ENCODE measurements at regions not wholly inside any gene's neighbourhood (a gene's known extent, or its start where the extent isn't known, plus 50 kb on each side); places are given as distances from the start of the nearest gene placed in this dataset.
"Not testable (repeated sequence)": the region's sequence is repeated elsewhere in the genome, so short reads cannot be mapped to it uniquely, and the experiment has no call there.

DNA sequence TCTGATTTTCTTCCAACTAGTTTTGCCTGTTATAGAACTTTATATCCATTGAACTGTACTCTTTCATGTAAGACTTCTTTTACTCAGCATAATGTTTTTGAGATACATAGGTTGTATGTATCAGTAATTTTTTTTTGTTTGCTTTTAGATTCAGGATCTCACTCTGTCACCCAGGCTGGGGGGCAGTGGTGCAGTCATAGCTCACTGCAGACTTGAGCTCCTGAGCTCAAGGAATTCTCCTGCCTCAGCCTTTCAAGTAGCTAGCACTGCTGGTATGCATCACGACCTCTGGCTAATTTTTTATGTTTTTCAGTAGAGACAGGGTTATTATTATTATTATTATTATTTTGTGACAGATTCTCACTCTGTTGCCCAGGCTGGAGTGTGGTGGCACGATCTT is 65.0 kb upstream of the DDHD1 start:
- TF ChIP-seq, protein P1, sequence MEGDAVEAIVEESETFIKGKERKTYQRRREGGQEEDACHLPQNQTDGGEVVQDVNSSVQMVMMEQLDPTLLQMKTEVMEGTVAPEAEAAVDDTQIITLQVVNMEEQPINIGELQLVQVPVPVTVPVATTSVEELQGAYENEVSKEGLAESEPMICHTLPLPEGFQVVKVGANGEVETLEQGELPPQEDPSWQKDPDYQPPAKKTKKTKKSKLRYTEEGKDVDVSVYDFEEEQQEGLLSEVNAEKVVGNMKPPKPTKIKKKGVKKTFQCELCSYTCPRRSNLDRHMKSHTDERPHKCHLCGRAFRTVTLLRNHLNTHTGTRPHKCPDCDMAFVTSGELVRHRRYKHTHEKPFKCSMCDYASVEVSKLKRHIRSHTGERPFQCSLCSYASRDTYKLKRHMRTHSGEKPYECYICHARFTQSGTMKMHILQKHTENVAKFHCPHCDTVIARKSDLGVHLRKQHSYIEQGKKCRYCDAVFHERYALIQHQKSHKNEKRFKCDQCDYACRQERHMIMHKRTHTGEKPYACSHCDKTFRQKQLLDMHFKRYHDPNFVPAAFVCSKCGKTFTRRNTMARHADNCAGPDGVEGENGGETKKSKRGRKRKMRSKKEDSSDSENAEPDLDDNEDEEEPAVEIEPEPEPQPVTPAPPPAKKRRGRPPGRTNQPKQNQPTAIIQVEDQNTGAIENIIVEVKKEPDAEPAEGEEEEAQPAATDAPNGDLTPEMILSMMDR (IDR thresholded peaks at IDR 0.05), result no peak
- TF ChIP-seq EP300 (IDR thresholded peaks at IDR 0.05) (no peak), POLR2A (IDR thresholded peaks at IDR 0.05) (no peak)
- peaks cover 2% of the 10 kb centered on the region for H3K4me1 ChIP-seq (ENCODE audit: insufficient read depth)
- 71 to 80% (median 72%) methylated on average over 2 of the region's 2 CpGs for WGBS, 3 donors
- no peaks in the 10 kb centered on the region for H3K9me3 ChIP-seq
- H3K27ac ChIP-seq, result no peak overlapping the region
- intact Hi-C loops (cut with DNase I), result no loop called here
- no peak for DNase-seq
- no peaks in the 10 kb centered on the region for H3K27me3 ChIP-seq
- no peaks in the 10 kb centered on the region for H3K36me3 ChIP-seq
- H3K4me3 ChIP-seq, result peak overlapping the region; percentile 45

DNA sequence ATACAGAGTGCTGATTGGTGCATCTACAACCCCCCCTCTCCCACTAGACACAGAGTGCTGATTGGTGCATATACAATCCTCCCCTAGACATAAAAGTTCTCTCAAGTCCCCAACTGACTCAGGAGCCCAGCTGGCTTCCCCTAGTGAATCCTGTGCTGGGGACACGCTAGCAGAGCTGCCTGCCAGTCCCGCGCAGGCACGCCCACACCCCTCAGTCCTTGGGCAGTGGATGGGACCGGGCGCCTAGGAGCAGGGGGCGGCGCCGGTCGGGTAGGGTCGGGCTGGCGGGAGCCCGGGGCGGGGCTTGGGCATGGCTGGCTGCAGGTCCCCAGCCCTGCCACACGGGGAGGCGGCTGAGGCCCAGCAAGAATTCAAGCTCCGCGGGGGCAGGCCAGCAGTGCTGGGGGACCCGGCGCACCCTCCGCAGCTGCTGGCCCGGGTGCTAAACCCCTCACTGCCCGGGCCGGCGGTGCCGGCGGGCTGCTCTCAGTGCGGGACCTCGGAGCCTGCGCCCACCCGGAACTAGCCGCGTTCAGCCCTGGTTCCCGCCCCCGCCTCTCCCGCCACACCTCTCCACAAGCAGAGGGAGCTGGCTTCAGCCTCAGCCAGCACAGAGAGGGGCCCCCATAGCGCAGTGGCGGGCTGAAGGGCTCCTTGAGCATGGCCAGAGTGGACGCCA is 64.3 kb upstream of the DDHD1 start:
- DNase-seq, result peak; percentile 34 to 77 (median 47)
- H3K4me3 ChIP-seq, result peak overlapping the region; percentile 45
- H3K4me1 ChIP-seq (ENCODE audit: insufficient read depth), result peaks cover 2% of the 10 kb centered on the region
- peak overlapping the region in 1 of 2 donors; percentile 58 for H3K27ac ChIP-seq
- 1 to 3% (median 1%) methylated on average over 8 to 39 of the region's 39 CpGs for WGBS, 3 donors
- no peaks in the 10 kb centered on the region for H3K36me3 ChIP-seq
- H3K9me3 ChIP-seq, result no peaks in the 10 kb centered on the region
- no peaks in the 10 kb centered on the region for H3K27me3 ChIP-seq
- intact Hi-C loops (cut with DNase I), result no loop called here
- TF ChIP-seq POLR2A (IDR thresholded peaks at IDR 0.05), result no peak
- TF ChIP-seq, protein P1 (IDR thresholded peaks at IDR 0.05), result peak in 2 of 3 donors; percentile 33 to 56

DNA sequence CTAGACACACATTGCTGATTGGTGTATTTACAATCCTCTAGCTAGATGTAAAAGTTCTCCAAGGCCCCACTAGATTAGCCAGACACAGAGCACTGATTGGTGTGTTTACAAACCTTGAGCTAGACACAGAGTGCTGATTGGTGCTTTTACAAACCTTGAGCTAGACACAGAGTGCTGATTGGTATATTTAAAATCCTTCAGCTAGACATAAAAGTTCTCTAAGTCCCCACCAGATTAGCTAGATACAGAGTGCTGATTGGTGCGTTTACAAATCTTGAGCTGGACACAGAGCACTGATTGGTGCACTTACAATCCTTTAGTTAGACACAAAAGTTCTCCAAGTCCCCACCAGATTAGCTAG is 63.8 kb upstream of the DDHD1 start:
- DNase-seq; H3K27me3 ChIP-seq; intact Hi-C loops (cut with DNase I); H3K4me3 ChIP-seq; H3K9me3 ChIP-seq; H3K27ac ChIP-seq; H3K36me3 ChIP-seq; H3K4me1 ChIP-seq (ENCODE audit: insufficient read depth): not testable (repeated sequence)
- WGBS, 3 donors, result 93 to 100% (median 98%) methylated on average over 1 of the region's 1 CpG

DNA sequence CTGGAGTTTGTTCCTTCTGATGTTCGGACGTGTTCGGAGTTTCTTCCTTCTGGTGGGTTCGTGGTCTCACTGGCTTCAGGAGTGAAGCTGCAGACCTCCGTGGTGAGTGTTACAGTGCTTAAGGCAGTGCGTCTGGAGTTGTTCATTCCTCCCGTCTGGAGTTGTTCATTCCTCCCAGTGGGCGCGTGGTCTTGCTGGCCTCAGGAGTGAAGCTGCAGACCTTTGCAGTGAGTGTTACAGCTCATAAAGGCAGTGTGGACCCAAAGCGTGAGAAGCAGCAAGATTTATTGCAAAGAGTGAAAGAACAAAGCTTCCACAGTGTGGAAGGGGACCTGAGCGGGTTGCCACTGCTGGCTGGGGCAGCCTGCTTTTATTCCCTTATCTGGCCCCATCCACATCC is 63.4 kb upstream of the DDHD1 start:
- H3K9me3 ChIP-seq; H3K36me3 ChIP-seq; H3K4me1 ChIP-seq (ENCODE audit: insufficient read depth); DNase-seq; intact Hi-C loops (cut with DNase I); H3K27ac ChIP-seq; H3K27me3 ChIP-seq; H3K4me3 ChIP-seq: not testable (repeated sequence)
- 93 to 97% (median 96%) methylated on average over 11 of the region's 11 CpGs for WGBS, 3 donors

DNA sequence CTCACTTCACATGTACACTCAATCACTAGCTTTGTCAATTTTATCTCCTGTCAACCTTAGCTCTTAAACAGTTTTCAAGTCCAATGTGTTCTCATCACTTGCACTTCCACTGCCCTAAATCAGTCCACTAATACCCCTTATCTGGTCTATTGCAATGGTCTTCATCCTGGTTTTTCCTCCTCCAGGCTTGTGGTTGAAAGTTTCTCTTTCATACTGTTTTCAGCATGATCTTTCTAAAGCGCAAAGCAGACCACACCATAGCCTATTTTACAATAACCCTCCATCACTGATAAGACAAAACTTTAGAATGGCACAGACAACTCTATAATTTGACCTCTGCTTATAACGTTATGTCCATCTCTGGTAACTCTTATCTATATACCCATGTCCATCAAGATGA is 62.0 kb upstream of the DDHD1 start:
- no peaks in the 10 kb centered on the region for H3K9me3 ChIP-seq
- H3K36me3 ChIP-seq, result no peaks in the 10 kb centered on the region
- no peak overlapping the region for H3K4me3 ChIP-seq
- TF ChIP-seq, protein P1 (IDR thresholded peaks at IDR 0.05), result no peak
- TF ChIP-seq POLR2A (IDR thresholded peaks at IDR 0.05) (no peak), EP300 (IDR thresholded peaks at IDR 0.05) (no peak)
- peaks cover 2% of the 10 kb centered on the region for H3K4me1 ChIP-seq (ENCODE audit: insufficient read depth)
- H3K27me3 ChIP-seq, result no peaks in the 10 kb centered on the region
- no peak overlapping the region for H3K27ac ChIP-seq
- intact Hi-C loops (cut with DNase I), result no loop called here
- 60 to 72% (median 68%) methylated on average over 2 of the region's 2 CpGs for WGBS, 3 donors
- DNase-seq, result no peak

All from ovary (tissue), 7 donors.